HEK293T (cell line): ENCODE measurements at regions not wholly inside any gene's neighbourhood (a gene's known extent, or its start where the extent isn't known, plus 50 kb on each side); places are given as distances from the start of the nearest gene placed in this dataset.

Experiments used
- CTCF ChIA-PET: fragments of 350-600 bp; formaldehyde crosslinking; extraction: SDS; loops from one replicate; lab custom pipeline; 2021; ENCODE audit warnings: antibody characterized with exemption, inconsistent platforms; lab: Yijun Ruan, JAX
- POLR2A ChIA-PET: fragments of 350-600 bp; formaldehyde crosslinking; extraction: SDS; loops from one replicate; lab custom pipeline; 2020; ENCODE audit warnings: antibody characterized with exemption, inconsistent platforms; lab: Yijun Ruan, JAX
- DNase-seq: peaks from one replicate; pipeline ENCODE4 v3.0.0; 2012; ENCODE audit warnings: mixed read lengths; ENCODE audit errors: extremely low spot score
- ARNT ChIP-seq: fragments of 450-650 bp; IDR thresholded peaks from 2 replicates; pipeline ENCODE4 v1.6.1; 2017; ENCODE audit warnings: mild to moderate bottlenecking
- BHLHE40 ChIP-seq: fragments of 450-650 bp; IDR thresholded peaks from 2 replicates; pipeline ENCODE4 v1.6.1; 2016; ENCODE audit warnings: mild to moderate bottlenecking, moderate library complexity, borderline replicate concordance
- CTBP1 ChIP-seq: fragments of 450-650 bp; IDR thresholded peaks from 2 replicates; pipeline ENCODE4 v1.6.1; 2016; ENCODE audit warnings: borderline replicate concordance
- ELF4 ChIP-seq: fragments of 450-650 bp; IDR thresholded peaks from 2 replicates; pipeline ENCODE4 v1.6.1; 2017; ENCODE audit warnings: antibody characterized with exemption
- FOXA1 ChIP-seq: fragments of 450-650 bp; IDR thresholded peaks from 2 replicates; pipeline ENCODE4 v1.6.1; 2016; ENCODE audit warnings: mild to moderate bottlenecking
- FOXK2 ChIP-seq: fragments of 450-650 bp; IDR thresholded peaks from 2 replicates; pipeline ENCODE4 v1.6.1; 2016; ENCODE audit warnings: mild to moderate bottlenecking
- FOXM1 ChIP-seq: fragments of 450-650 bp; IDR thresholded peaks from 2 replicates; pipeline ENCODE4 v1.6.1; 2017; ENCODE audit warnings: mild to moderate bottlenecking, borderline replicate concordance
- HDGF ChIP-seq: fragments of 450-650 bp; IDR thresholded peaks from 2 replicates; pipeline ENCODE4 v1.6.1; 2017; ENCODE audit warnings: antibody characterized with exemption, borderline replicate concordance
- L3MBTL2 ChIP-seq: fragments of 450-650 bp; conservative IDR thresholded peaks from 2 replicates; pipeline ENCODE4 v1.6.1; 2016; ENCODE audit warnings: mild to moderate bottlenecking
- LEF1 ChIP-seq: fragments of 450-650 bp; IDR thresholded peaks from 2 replicates; pipeline ENCODE4 v1.6.1; 2017; ENCODE audit warnings: mild to moderate bottlenecking, borderline replicate concordance
- NFRKB ChIP-seq: fragments of 450-650 bp; IDR thresholded peaks from 2 replicates; pipeline ENCODE4 v1.6.1; 2016; ENCODE audit warnings: mild to moderate bottlenecking, moderate library complexity
- PKNOX1 ChIP-seq: fragments of 450-650 bp; IDR thresholded peaks from 2 replicates; pipeline ENCODE4 v1.6.1; 2016
- SP1 ChIP-seq: fragments of 450-650 bp; IDR thresholded peaks from 2 replicates; pipeline ENCODE4 v1.6.1; 2017
- SUZ12 ChIP-seq: fragments of 450-650 bp; IDR thresholded peaks from 2 replicates; pipeline ENCODE4 v1.6.1; 2016; ENCODE audit warnings: mild to moderate bottlenecking
- TARDBP ChIP-seq: fragments of 450-650 bp; IDR thresholded peaks from 2 replicates; pipeline ENCODE4 v1.6.1; 2016
- ZNF384 ChIP-seq: fragments of 450-650 bp; IDR thresholded peaks from 2 replicates; pipeline ENCODE4 v1.6.1; 2016

- CTCF ChIA-PET = no interaction called here
- no peak for DNase-seq
Measured at GRCh38 chr7:25351761-25352160, 123.5 kb upstream of the NPVF start.

GRCh38 chr7:25353196-25353595 lies 124.9 kb upstream of the NPVF start:
- DNase-seq = no peak
- TF ChIP-seq ARNT = no peak
- TF ChIP-seq ZNF384 = no peak
- TF ChIP-seq SP1 = no peak
- TF ChIP-seq BHLHE40 = no peak
- no peak for TF ChIP-seq PKNOX1
- TF ChIP-seq SUZ12 = no peak
- no peak for TF ChIP-seq LEF1
- TF ChIP-seq L3MBTL2 = no peak
- TF ChIP-seq HDGF = no peak
- TF ChIP-seq CTBP1 = no peak
- no peak for TF ChIP-seq NFRKB
- no peak for TF ChIP-seq FOXA1
- ChIA-PET CTCF (no interaction called here), POLR2A (no interaction called here)

More at GRCh38 chr7:25351761-25352160, 123.5 kb upstream of the NPVF start:
- POLR2A ChIA-PET = no interaction called here
- no peak for TF ChIP-seq ELF4
- no peak for TF ChIP-seq FOXA1
- TF ChIP-seq FOXK2 = no peak
- no peak for TF ChIP-seq SUZ12
- no peak for TF ChIP-seq CTBP1
- no peak for TF ChIP-seq HDGF
- TF ChIP-seq SP1 = no peak
- TF ChIP-seq ARNT = no peak
- no peak for TF ChIP-seq FOXM1
- TF ChIP-seq TARDBP = no peak
- no peak for TF ChIP-seq L3MBTL2
- TF ChIP-seq PKNOX1 = no peak
- no peak for TF ChIP-seq NFRKB
- TF ChIP-seq ZNF384 = no peak
- no peak for TF ChIP-seq LEF1
- TF ChIP-seq BHLHE40 = no peak

GRCh38 chr7:25353732-25354131 lies 125.4 kb upstream of the NPVF start:
- no peak for DNase-seq
- TF ChIP-seq ARNT = no peak
- no peak for TF ChIP-seq FOXM1
- no peak for TF ChIP-seq ZNF384
- no peak for TF ChIP-seq L3MBTL2
- no peak for TF ChIP-seq LEF1
- no peak for TF ChIP-seq NFRKB
- TF ChIP-seq BHLHE40 = no peak
- no peak for TF ChIP-seq FOXA1
- TF ChIP-seq SUZ12 = no peak
- TF ChIP-seq CTBP1 = no peak
- CTCF ChIA-PET = no interaction called here
- POLR2A ChIA-PET = no interaction called here

- no peak for DNase-seq
- POLR2A ChIA-PET = no interaction called here
- TF ChIP-seq FOXK2 = no peak
- TF ChIP-seq BHLHE40 = no peak
- TF ChIP-seq ELF4 = no peak
- no peak for TF ChIP-seq CTBP1
- TF ChIP-seq SP1 = no peak
- no peak for TF ChIP-seq FOXA1
- no peak for TF ChIP-seq NFRKB
- TF ChIP-seq ZNF384 = no peak
- TF ChIP-seq HDGF = no peak
- no peak for TF ChIP-seq TARDBP
- CTCF ChIA-PET = no interaction called here
Measured at GRCh38 chr7:25356534-25357151, 128.4 kb upstream of the NPVF start.

GRCh38 chr7:25358926-25359325 lies 130.6 kb upstream of the NPVF start:
- TF ChIP-seq PKNOX1 (no peak), SUZ12 (no peak), ARNT (no peak), FOXM1 (no peak), ELF4 (no peak)
- no peak for DNase-seq
- POLR2A ChIA-PET = interaction anchor here (1.8 kb wide), 1 partner anchor 233 kb away, joined by 4 read pairs; the partner anchor contains the start of gene CYCS
- CTCF ChIA-PET = interaction anchor here (0.5 to 0.7 kb wide), 3 partner anchors 41 to 1883 kb away, joined by 3 to 4 read pairs (median 3); no protein-coding TSS in a partner anchor

- POLR2A ChIA-PET = interaction anchor here (0.8 to 1.8 kb wide), 2 partner anchors 27 to 234 kb away, joined by 3 to 4 read pairs; partner anchors contain the start of gene CYCS
- CTCF ChIA-PET = interaction anchor here (0.7 kb wide), 1 partner anchor 100 kb away, joined by 3 read pairs; no protein-coding TSS in a partner anchor
- peak; percentile 44 for DNase-seq
- peak; percentile 54 for TF ChIP-seq PKNOX1
- no peak for TF ChIP-seq FOXA1
- no peak for TF ChIP-seq HDGF
Measured at GRCh38 chr7:25359471-25360059, 131.3 kb upstream of the NPVF start.
